MM.1S (cell line): ENCODE measurements at regions not wholly inside any gene's neighbourhood (a gene's known extent, or its start where the extent isn't known, plus 50 kb on each side); places are given as distances from the start of the nearest gene placed in this dataset.
"Not testable (repeated sequence)": the region's sequence is repeated elsewhere in the genome, so short reads cannot be mapped to it uniquely, and the experiment has no call there.

Experiments
- DNase-seq: peaks from one replicate; pipeline ENCODE4 v3.0.0-alpha.2; 2015
- H2AFZ ChIP-seq: fragments of 300-600 bp; sonication (generic); 2 replicates; pipeline ENCODE4 v1.6.0; 2016; ENCODE audit warnings: antibody characterized with exemption, low read length
- H3F3A ChIP-seq: fragments of 300-600 bp; sonication (generic); 2 replicates; pipeline ENCODE4 v1.6.1; 2016; ENCODE audit warnings: mild to moderate bottlenecking, antibody characterized with exemption, low read length, moderate library complexity, mixed read lengths; ENCODE audit not compliant: insufficient read depth
- H3K27ac ChIP-seq: fragments of 300-600 bp; sonication (generic); 2 replicates; pipeline ENCODE4 v1.5.1; 2016; ENCODE audit warnings: mild to moderate bottlenecking, low read length
- H3K27me3 ChIP-seq: fragments of 300-600 bp; sonication (generic); replicated peaks from 2 replicates; pipeline ENCODE4 v1.6.0; 2016; ENCODE audit warnings: low read length; ENCODE audit not compliant: insufficient read depth
- H3K36me3 ChIP-seq: fragments of 300-600 bp; sonication (generic); replicated peaks from 2 replicates; pipeline ENCODE4 v1.6.1; 2016; ENCODE audit warnings: mild to moderate bottlenecking, low read length, mixed read lengths; ENCODE audit not compliant: insufficient read depth
- H3K4me1 ChIP-seq: fragments of 300-600 bp; sonication (generic); 2 replicates; pipeline ENCODE4 v1.6.1; 2016; ENCODE audit warnings: low read length, mixed read lengths
- H3K4me2 ChIP-seq: fragments of 300-600 bp; sonication (generic); 2 replicates; pipeline ENCODE4 v1.6.0; 2016; ENCODE audit warnings: low read depth, low read length
- H3K4me3 ChIP-seq: fragments of 300-600 bp; sonication (generic); 2 replicates; pipeline ENCODE4 v1.5.1; 2016; ENCODE audit warnings: low read length, mixed read lengths
- H3K79me2 ChIP-seq: fragments of 300-600 bp; sonication (generic); 2 replicates; pipeline ENCODE4 v1.6.1; 2016; ENCODE audit warnings: mixed run types, low read length, mixed read lengths
- H3K9ac ChIP-seq: fragments of 300-600 bp; sonication (generic); 2 replicates; pipeline ENCODE4 v1.6.1; 2016; ENCODE audit warnings: low read length, mixed read lengths
- H3K9me2 ChIP-seq: fragments of 300-600 bp; sonication (generic); replicated peaks from 2 replicates; pipeline ENCODE4 v1.6.1; 2016; ENCODE audit warnings: mild to moderate bottlenecking, low read length, mixed read lengths; ENCODE audit not compliant: insufficient read depth
- H3K9me3 ChIP-seq: fragments of 300-600 bp; sonication (generic); replicated peaks from 2 replicates; pipeline ENCODE4 v1.6.1; 2016; ENCODE audit warnings: mild to moderate bottlenecking, low read length, mixed read lengths; ENCODE audit not compliant: insufficient read depth
- H4K20me1 ChIP-seq: fragments of 300-600 bp; sonication (generic); 2 replicates; pipeline ENCODE4 v1.6.1; 2016; ENCODE audit warnings: mild to moderate bottlenecking, low read length, moderate library complexity, mixed read lengths; ENCODE audit not compliant: insufficient read depth
- CTCF ChIP-seq: fragments of 300-600 bp; sonication (generic); IDR thresholded peaks from 2 replicates; pipeline ENCODE4 v1.5.1; 2016; ENCODE audit warnings: antibody characterized with exemption, low read length, mixed read lengths
- EZH2 ChIP-seq: fragments of 300-600 bp; sonication (generic); optimal IDR thresholded peaks from 2 replicates; pipeline ENCODE3; 2017; ENCODE audit warnings: low read depth, mild to moderate bottlenecking, antibody characterized with exemption, low read length, mixed read lengths
- EZH2phosphoT487 ChIP-seq: fragments of 300-600 bp; sonication (generic); IDR thresholded peaks from 2 replicates; pipeline ENCODE4 v1.6.1; 2018; ENCODE audit warnings: antibody characterized with exemption, low read length

- no peak overlapping the region for H3K27ac ChIP-seq
- no peaks in the 10 kb centered on the region for H4K20me1 ChIP-seq
- H3K9ac ChIP-seq, result no peak overlapping the region
- no peak for TF ChIP-seq CTCF
- no peak for TF ChIP-seq EZH2
- no peak for TF ChIP-seq EZH2phosphoT487
- no peaks in the 10 kb centered on the region for H3K79me2 ChIP-seq
- no peaks in the 10 kb centered on the region for H3K36me3 ChIP-seq
- no peaks in the 10 kb centered on the region for H3K27me3 ChIP-seq
- H3K4me1 ChIP-seq, result no peaks in the 10 kb centered on the region
- H3K9me2 ChIP-seq, result no peaks in the 10 kb centered on the region
- H3K4me3 ChIP-seq, result no peak overlapping the region
- H3F3A ChIP-seq, result no peaks in the 10 kb centered on the region
- H3K9me3 ChIP-seq, result no peaks in the 10 kb centered on the region
- no peak overlapping the region for H3K4me2 ChIP-seq
- no peak overlapping the region for H2AFZ ChIP-seq
- no peak for DNase-seq
Measured at GRCh38 chrX:26762253-26762652, 546.3 kb downstream of the MAGEB5 start.

- not testable (repeated sequence) for H3K9me2 ChIP-seq, H3K4me3 ChIP-seq, H3K27me3 ChIP-seq, H3K4me2 ChIP-seq, H3F3A ChIP-seq, H4K20me1 ChIP-seq, H2AFZ ChIP-seq, H3K9me3 ChIP-seq, H3K9ac ChIP-seq, H3K27ac ChIP-seq, H3K79me2 ChIP-seq, DNase-seq, H3K4me1 ChIP-seq, H3K36me3 ChIP-seq
Measured at GRCh38 chrX:26755760-26756159, 539.8 kb downstream of the MAGEB5 start.

GRCh38 chrX:26747877-26748276 is 531.9 kb downstream of the MAGEB5 start:
- Histone ChIP-seq H3K9me3 (no peaks in the 10 kb centered on the region), H4K20me1 (no peaks in the 10 kb centered on the region)
- TF ChIP-seq EZH2phosphoT487 (no peak), EZH2 (no peak), CTCF (no peak)

GRCh38 chrX:26722666-26723428 is 506.9 kb downstream of the MAGEB5 start:
- H3F3A ChIP-seq, result no peaks in the 10 kb centered on the region
- no peaks in the 10 kb centered on the region for H3K9me3 ChIP-seq
- H3K4me1 ChIP-seq, result no peaks in the 10 kb centered on the region
- H4K20me1 ChIP-seq, result no peaks in the 10 kb centered on the region
- H3K4me3 ChIP-seq, result no peak overlapping the region
- TF ChIP-seq EZH2, result no peak
- no peak for TF ChIP-seq CTCF
- TF ChIP-seq EZH2phosphoT487, result no peak
- H3K9me2 ChIP-seq, result no peaks in the 10 kb centered on the region
- H3K4me2 ChIP-seq, result no peak overlapping the region
- DNase-seq, result no peak
- H3K79me2 ChIP-seq, result no peaks in the 10 kb centered on the region
- H3K36me3 ChIP-seq, result no peaks in the 10 kb centered on the region
- no peak overlapping the region for H3K27ac ChIP-seq
- no peak overlapping the region for H3K9ac ChIP-seq
- H3K27me3 ChIP-seq, result no peaks in the 10 kb centered on the region
- H2AFZ ChIP-seq, result no peak overlapping the region

More at GRCh38 chrX:26747877-26748276, 531.9 kb downstream of the MAGEB5 start:
- Histone ChIP-seq H3K9me2 (no peaks in the 10 kb centered on the region), H3K27ac (no peak overlapping the region), H3K27me3 (no peaks in the 10 kb centered on the region), H3K4me3 (no peak overlapping the region), H3K4me2 (no peak overlapping the region), H3F3A (no peaks in the 10 kb centered on the region), H3K9ac (no peak overlapping the region), H2AFZ (no peak overlapping the region), H3K79me2 (no peaks in the 10 kb centered on the region), H3K4me1 (no peaks in the 10 kb centered on the region), H3K36me3 (no peaks in the 10 kb centered on the region)
- DNase-seq, result no peak
